HG03175 (cell line): ENCODE measurements at regions not wholly inside any gene's neighbourhood (a gene's known extent, or its start where the extent isn't known, plus 50 kb on each side); places are given as distances from the start of the nearest gene placed in this dataset.

Source experiments
- ATAC-seq: cut with Tn5 transposase; IDR thresholded peaks from one replicate; pipeline ENCODE4 v1.9.1; 2021; ENCODE audit warnings: mild to moderate bottlenecking, moderate library complexity; ENCODE audit not compliant: unreplicated experiment

DNA sequence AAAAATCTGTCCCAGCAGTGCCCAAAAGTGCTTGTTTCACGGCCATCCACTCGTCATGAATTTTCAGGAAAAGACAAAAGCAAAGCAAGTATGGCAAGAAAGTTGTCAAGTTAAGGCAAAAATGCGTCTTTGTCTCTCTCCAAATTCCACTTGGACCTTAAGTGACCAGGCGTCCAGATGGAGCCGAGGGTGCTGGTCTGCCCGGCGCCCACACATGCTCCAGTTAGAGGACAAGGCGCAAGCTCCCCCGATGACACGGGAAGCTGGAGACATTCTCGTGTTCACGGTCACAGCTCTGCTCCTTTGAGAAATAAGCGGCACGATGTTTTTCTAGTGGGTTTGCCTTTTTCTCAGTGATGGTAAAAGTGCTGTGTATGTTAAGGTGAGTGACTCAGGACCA is 219.0 kb downstream of the BRD1 start:
- ATAC-seq = no peak

DNA sequence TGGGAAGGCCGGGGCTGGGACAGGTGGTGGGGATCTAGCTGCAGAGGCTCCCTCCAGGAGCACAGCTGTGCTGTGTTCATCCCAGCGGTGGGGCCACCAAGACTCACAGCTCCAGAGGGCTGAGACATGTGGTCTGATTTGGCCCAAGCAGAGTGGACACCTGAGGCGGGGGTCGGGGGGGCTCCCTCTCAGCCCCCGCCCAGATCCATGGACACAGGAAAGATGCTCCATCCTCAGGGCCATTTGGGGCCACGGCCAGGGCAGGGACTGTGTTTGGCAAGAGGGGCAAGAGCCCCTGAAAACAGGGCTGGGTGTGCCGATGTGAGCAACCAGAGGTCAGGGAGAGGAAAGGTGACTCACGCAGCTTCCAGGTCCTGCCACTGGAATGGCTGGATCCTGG is 219.4 kb downstream of the BRD1 start:
- no peak for ATAC-seq

DNA sequence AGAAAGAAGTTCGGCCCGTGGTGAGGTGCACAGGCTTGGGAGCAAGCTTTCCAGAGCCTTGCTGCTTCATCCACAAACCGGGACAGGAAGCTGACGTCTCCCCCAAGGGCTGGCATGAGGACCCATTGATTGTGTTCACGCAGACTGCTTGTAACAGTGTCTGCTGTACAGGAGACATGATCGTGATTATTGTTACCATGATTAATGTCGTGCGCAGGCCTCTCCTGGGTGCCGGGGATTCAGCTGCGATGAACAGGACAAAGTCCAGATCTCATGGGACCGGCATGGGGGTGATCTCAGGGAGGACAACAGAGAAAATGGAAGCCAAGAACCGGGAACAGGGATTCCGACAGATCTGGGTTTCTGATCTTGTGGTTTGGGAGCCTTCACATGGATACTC is 219.9 kb downstream of the BRD1 start:
- no peak for ATAC-seq

DNA sequence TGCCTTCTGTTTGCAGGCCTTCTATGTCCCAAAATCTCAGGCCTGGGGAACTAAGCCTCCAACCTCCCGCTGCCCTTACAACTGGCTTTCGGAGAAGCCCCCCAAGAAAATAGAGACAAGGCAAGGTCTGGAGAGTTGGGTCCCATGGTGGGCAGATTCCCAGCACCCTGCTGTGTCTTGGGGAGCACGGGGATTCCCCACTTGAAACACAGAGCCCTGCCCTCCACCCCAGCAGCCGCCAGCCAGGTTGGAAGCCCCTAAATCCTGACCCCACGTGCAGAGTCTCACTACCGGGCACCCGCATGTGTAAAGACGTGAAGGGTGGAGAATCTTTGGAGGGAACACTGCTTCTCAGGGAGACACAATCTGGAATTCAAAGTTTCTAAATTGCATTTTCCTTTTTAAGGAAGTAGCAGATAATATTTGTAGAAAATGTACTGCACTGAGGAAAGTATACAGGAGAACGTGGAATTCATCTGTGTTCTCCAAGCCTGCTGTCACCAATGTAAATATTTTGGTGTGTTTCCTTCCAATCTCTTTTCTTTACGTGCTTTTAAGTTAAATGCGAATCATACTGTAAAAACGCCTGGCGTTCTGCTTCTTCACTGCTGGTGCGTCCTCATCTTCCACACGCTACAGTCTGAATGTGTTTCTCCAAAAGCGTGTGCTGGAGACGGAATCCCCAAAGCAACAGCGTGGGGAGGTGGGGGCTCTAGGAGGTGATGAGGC is 220.9 kb downstream of the BRD1 start:
- no peak for ATAC-seq

DNA sequence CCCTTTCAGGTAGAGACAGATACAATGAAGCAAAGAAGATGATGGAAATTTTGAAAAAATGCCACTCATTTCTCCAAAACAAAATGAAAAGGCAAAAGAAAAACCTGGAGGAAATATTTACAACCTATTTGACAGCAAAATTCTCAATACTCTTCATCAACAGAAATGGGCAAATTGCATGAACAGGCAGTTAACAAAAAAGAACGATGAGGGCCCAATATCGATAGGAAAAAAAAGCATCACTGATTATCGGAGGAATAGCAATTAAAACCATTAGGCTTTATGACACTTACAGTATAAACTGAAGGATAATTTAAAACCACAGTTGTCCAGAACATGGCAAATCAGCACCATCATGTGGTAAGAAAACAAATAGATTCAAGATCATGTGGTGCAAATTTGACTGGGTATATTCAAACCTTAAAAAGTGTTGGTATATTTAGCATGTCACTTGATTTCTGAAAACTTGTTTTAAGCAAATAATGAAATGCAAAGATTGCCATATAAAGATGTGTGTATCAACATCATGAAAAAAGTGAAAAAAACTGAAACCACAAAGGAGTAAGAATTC is 222.9 kb downstream of the BRD1 start:
- ATAC-seq = no peak

DNA sequence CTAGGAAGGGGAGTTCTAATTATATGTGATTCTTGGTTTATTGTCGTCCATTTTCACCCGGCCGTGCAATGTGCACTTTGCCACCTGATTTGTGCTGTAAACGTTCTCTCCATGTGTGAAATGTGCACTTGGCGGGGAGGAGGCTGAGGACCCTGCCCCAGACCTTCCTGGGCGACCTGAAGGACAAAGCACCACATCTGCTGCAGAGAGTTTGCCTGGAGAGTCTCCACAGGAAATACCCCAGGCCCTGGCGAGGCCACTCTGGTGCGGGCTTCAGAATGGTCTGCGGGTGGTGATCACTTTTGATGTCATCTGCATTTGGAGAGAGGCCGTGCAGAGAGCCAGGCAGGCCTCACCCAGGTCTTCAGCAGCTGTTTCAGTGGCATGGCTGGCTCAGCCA is 224.7 kb downstream of the BRD1 start:
- no peak for ATAC-seq

DNA sequence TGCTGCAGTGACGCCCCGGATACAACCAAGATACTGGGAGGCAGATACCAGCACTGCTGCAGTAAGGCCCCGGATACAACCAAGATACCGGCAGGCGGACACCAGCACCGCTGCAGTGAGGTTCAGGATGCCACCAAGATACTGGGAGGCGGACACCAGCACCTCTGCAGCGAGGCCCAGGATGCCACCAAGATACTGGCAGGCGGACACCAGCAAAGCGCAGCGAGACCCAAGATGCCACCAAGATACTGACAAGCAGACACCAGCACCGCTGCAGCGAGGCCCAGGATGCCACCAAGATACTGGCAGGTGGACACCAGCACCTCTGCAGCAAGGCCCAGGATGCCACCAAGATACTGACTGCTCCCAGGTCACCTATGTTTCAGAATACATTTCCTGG is 225.2 kb downstream of the BRD1 start:
- no peak for ATAC-seq

DNA sequence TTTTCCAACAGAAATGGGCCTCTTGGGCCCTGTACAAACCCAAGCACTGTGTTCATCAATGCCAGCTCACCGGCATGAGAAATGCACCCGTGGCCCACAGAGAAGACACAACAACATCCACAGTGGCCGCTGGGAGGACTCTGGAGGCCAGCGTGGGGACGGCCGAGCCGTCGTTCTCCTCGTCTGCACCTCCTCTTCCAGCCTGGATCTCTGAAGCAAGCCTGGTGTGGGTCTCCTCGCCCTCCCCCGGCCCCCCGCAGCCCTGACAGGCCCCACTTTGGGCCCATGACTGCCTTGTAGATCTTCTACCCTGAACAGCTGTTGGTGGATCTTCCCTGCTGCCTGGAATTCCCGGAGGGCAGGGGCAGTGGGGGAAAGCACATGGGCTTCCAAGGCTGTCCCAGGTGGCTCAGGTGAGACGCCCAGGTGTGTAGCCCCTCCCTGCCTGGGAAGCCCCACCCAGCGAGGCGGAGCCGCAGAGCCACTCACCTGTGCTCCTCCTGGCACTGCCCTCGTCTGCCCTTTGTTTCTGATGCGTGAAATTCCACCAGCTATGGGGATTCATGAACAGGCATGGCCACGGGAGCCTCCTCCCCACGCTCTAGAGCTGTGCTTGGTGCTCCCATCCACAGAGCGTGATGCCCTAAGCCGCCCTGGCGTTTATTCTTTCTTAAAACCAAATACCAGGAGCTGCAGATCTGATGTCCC is 225.9 kb downstream of the BRD1 start:
- no peak for ATAC-seq

DNA sequence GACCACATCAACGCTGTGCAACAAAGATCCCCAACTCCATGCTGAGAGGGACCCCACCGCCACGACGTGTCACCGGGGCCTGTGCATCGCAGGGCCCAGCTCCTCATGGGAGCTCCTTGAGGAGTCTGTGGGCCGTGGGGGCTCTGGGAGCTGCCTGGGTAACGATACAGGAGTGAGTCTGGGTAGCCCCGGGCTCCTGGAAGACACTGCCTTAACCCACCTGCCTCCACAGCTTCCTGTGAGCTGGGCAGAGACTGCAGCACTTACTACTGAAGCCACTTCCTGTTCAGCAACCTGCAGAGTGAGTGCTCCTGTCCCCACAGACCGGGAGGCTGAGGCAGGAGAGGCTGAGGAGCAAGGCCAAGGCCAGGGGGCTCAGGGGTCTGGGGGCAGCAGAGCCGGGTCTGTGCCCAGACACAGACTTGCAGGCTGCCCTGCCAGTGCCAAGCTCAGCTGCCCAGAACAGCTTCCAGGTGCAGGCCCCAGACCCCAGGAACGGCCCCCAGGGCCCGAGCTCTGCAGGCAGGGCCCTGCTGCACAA is 226.7 kb downstream of the BRD1 start:
- no peak for ATAC-seq

DNA sequence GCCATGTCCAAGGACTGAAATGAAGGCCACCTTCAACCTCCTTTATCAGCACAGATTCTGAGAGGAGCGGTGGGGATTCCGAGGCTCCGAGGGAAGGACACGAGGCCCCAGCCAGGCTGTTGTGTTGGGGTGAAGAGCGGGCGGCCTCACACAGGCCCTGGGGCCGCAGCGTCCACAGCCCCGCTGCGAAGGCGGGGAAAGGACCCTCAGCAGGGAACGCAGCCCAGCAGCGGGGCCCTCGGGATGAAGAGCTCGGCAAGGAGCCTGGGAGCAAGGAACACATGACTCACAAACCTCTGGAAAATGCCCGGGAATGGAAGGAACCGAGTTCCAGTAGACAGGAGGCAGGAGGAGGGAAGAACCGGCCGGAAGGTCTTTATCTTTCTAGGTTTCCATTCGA is 227.2 kb downstream of the BRD1 start:
- ATAC-seq = no peak

DNA sequence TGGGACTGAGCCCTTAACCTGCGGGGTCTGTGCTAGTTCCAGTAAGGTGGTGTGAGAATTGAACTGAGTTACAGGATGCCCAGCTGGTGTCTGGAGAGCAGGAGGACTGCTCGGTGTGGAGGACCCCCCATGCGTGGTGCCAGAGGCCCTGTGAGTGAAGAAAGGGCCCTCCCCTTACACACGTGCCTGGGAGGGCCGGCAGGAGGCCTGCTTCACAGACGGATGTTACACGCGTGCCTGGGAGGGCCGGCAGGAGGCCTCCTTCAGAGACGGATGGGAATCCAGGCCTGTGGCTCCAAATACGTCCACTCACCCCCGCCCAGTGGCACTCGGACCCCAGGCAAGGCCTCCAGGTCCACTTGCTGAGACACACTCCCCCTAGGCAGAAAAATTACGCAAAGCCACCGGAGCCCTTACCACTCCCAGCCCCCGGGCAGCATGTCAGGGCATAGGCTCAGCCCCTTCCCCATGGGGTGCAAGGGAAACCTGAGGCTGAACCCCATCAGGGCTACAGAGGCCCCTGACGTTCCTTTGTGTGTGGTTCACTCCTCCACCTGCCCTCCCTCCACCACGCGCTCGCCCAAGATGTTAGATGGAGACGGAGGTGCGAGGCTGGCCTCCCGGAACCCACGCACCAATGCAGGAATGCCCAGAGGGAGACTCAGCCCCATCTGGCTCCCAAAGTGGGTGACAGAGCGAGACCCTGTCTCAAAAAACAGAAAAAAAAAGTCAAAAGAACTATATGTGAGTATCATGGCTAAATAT is 227.8 kb downstream of the BRD1 start:
- ATAC-seq = no peak

DNA sequence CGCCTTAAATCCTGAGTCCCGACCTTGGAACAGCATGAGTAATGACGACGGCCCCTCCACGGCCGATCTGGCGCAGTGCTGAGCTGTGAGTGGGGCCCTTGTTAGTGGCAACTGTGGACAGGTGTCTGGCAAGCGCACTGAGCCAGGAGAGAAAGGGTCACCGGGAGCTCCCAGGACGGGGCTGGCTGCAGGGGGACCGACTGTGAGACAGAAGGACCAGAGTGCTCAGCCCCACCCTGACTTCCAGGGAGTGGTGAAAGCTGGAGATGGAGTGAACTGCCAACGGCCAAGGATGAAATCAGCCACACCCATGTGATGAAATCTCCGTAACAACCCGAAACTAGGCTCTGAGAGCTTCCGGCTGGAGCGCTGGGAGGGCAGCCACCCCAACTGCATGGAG is 228.6 kb downstream of the BRD1 start:
- ATAC-seq = no peak

DNA sequence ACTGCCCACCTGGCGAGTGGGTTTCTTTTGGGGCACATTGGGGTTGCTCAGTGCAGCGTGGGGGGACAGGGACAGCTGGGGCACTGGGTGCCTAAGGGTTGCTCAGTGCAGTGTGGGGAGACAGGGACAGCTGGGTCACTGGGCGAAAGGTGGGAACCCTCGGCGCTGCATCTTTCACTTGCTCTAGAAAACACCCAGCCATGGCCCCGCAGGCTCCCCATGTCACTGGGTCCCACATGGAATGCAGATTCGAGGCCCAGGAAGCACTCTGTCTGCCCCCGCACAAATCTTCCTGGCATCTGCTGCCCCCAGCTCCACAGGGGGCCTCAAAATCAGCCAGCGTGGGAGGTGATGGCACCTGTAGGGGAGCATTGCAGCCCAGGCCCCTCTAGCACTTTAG is 229.3 kb downstream of the BRD1 start:
- ATAC-seq = no peak

DNA sequence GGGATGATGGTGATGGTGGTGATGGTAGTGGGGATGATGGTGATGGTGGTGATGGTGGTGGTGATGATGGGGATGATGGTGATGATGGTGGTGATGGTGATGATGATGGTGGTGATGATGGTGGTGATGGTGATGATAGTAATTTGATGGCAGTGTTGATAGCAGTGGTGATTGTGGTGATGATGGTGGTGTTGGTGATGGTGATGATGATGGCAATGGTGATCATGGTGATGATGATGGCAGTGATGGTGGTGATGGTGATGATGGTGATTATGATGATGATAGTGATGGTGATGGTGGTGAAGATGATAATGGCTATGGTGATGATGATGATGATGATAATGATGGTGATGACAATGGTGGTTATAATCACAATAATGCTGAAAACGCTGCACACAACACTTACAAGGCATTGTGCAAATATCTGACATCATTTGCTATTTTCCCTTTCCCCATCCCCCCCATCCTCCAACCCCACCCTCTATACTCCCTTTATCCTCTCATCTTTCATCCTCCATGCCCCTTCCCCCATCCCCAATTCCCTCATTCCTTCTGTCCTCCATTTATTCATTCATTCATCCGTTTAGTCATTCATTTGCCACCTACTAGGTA is 230.1 kb downstream of the BRD1 start:
- ATAC-seq = no peak

DNA sequence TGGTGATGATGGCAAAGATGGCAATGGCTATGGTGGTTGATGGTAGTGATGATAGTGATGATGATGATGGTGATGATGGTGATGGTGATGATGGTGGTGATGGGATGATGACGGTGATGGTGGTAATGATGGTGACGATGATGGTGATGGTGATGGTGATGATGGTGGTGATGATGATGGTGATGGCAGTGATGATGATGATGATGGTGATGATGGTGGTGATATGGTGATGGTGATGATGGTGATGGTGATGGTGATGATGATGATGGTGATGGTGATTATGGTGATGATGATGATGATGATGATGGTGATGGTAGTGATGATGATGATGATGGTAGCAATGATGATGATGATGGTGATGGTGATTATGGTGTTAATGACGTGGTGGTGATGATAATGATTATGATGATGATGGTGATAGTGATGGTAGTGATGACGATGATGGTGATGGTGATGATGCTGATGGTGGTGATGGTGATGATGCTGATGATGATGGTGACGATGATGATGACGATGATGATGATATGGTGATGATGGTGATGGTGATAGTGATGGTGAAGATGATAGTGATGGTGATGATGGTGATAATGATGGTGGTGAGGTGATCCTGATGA is 232.1 kb downstream of the BRD1 start:
- ATAC-seq = no peak

DNA sequence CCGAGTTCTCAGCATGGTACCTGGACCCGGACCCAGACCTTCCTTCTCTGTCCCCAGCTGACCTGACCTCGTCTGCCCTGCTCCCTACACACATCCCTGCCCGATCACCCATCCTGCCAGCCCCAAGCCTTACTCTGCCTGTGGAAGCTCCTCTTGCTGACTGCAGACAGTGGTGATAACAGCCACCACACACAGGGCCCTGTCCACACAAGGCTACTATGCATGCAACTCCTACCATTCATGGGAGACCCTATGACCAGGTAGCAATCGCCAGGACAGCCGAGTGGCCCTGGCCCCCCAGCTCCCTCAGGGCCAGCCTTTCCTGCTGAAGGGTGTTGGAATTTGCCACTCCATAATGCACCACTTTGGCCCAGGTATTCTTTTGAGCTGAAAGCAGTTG is 233.6 kb downstream of the BRD1 start:
- no peak for ATAC-seq

DNA sequence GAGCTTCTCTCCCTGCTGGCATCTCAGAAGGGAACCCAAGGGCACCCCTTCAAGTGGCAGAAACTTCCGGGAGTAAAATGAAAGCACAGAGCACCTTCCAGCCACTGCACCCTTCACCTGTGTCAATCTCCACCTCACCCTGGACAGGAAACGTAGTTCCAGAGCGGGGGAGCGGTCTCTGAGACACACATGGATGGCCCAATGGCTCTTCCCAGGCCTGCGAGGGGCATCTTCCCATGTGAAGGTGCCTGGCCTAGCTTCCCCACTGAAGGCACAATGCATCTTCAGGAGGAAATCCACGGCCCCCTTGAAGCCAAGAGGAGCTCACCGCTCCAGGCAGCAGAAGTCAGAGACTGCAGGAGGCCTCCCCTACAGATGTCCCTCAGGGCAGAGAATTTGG is 234.2 kb downstream of the BRD1 start:
- no peak for ATAC-seq

DNA sequence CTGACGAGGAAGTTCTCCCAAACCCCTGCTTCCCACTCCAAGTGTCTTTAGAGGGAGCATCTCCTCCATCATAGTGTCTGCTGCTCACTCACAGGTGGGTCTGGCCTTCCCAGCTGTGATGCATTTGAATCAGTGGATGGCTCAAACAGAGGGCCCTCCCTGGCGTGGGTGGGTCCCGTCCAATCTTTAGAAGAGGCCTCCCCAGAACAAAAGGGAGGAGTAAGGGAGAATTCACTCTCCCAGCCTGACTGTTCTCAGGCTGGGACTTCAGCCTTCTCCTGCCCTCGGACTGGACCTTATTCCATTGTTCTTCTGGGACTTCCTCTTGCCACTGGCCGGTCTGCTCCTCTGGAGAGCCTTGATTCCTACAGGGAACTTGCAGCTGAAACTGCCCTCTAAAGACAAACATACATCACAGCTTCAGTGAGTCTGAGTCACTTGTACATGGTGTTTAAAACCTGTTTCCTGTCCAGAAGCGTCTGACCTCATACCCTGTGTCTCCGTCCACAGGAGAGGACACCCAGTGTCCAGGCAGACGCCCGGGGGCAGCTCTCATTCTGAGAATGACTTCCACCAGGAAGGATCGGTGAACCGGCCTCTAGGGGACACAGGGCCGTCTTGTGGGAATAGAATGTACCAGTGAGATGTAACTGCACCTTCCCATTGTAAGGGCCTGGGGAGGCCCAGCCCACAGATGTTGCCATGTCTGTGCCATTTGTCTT is 234.7 kb downstream of the BRD1 start:
- no peak for ATAC-seq

DNA sequence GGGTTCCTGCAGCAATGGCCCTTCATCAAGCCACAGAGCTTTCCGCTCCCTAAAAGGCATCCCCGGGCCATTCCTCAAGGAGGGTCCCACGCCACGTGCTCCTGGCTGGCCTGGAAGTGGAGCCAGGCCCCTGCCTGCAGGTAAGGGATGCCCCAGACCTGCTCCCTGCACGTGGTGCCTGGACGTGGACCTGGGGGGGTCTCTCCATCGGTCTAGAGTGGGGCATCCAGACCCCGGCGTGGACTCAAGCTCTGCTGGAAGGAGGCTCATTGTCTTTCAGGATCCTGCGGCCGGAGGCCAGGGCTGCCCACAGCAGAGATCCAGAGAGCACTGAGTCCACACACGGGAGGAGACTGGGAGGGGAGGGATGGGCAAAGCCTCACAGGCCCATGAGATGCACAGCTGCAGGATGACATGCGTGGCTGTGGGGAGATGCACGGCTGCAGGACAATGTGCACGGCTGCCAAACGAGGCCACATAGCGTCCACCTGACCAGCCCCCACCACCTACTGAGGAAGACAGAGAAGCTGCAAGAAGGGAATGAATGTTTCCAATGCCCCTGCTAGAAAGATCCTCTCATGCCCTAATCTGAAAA is 236.7 kb downstream of the BRD1 start:
- ATAC-seq = no peak

DNA sequence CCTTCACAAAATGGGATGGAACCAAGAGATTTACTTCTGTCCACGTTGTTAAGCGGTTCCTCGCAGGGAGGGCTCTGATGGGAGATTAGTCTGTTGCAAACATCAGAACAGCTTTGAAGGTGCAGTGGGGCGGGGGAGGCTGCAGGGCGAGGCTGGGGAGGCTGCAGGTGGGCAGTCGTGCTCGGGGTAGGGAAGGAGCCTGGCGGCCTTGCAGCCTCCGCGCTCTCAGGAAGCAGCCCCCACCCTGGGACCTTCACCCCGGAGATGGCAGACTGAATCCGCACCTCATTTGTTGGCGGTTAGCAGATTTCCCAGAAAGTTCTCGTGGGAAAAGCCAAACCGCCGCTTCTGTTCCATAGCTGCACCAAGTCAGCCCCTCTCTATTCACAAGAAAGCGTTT is 237.3 kb downstream of the BRD1 start:
- ATAC-seq = no peak
